Peyer's patch (tissue), 4 donors: ENCODE measurements at regions not wholly inside any gene's neighbourhood (a gene's known extent, or its start where the extent isn't known, plus 50 kb on each side); places are given as distances from the start of the nearest gene placed in this dataset.
A peak's percentile ranks its signal among the peaks of the same experiment; 100 is the strongest.

ENCODE experiments used
- DNase-seq, 3 donors: peaks; one replicate each; pipeline ENCODE4 v3.0.0-alpha.2; 2017 to 2019
- H3K27ac ChIP-seq, 4 donors: fragments of 200-600 bp; sonication (generic); one replicate each; pipeline ENCODE4 v1.5.1; 2016 to 2019
- H3K27me3 ChIP-seq, 2 donors: fragments of 200-600 bp; sonication (generic); one replicate each; pipeline ENCODE4 v1.5.1; 2019
- H3K36me3 ChIP-seq, 3 donors: fragments of 200-600 bp; sonication (generic); one replicate each; pipeline ENCODE4 v1.5.1; 2016 to 2019
- H3K4me1 ChIP-seq, 4 donors: fragments of 200-600 bp; sonication (generic); one replicate each; pipeline ENCODE4 v1.5.1; 2016 to 2019
- H3K4me3 ChIP-seq, 4 donors: fragments of 200-600 bp; sonication (generic); 1 replicate in 3 of 4; 2 replicates in 1 of 4; pipeline ENCODE4 v1.5.1; 2016 to 2019; ENCODE audit warnings: mild to moderate bottlenecking in 1 of 4
- H3K9me3 ChIP-seq, 4 donors: fragments of 200-600 bp; sonication (generic); one replicate each; pipeline ENCODE4 v1.5.1; 2016 to 2019; ENCODE audit warnings: mild to moderate bottlenecking in 1 of 4
- POLR2A ChIP-seq, 2 donors: fragments of 450-650 bp; IDR thresholded peaks; one replicate each; pipeline ENCODE4 v1.5.1; 2017; ENCODE audit warnings: antibody characterized with exemption in 2 of 2, mild to moderate bottlenecking in 2 of 2, moderate library complexity in 2 of 2
- TF ChIP-seq, protein P1 (sequence below), 6 experiments: fragments of 450-650 bp in 4 of 6; fragments of 200-600 bp in 2 of 6; sonication (generic) in 1 of 6; IDR thresholded peaks; one replicate each; pipeline ENCODE4 v1.5.1; 2017 to 2019; ENCODE audit warnings: antibody characterized with exemption in 6 of 6, mild to moderate bottlenecking in 3 of 6, moderate library complexity in 1 of 6

GRCh38 chr2:204451766-204452165 is 93.5 kb upstream of the PARD3B start:
- TF ChIP-seq, protein P1, sequence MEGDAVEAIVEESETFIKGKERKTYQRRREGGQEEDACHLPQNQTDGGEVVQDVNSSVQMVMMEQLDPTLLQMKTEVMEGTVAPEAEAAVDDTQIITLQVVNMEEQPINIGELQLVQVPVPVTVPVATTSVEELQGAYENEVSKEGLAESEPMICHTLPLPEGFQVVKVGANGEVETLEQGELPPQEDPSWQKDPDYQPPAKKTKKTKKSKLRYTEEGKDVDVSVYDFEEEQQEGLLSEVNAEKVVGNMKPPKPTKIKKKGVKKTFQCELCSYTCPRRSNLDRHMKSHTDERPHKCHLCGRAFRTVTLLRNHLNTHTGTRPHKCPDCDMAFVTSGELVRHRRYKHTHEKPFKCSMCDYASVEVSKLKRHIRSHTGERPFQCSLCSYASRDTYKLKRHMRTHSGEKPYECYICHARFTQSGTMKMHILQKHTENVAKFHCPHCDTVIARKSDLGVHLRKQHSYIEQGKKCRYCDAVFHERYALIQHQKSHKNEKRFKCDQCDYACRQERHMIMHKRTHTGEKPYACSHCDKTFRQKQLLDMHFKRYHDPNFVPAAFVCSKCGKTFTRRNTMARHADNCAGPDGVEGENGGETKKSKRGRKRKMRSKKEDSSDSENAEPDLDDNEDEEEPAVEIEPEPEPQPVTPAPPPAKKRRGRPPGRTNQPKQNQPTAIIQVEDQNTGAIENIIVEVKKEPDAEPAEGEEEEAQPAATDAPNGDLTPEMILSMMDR (IDR thresholded peaks at IDR 0.05): no peak
- no peak for TF ChIP-seq POLR2A (IDR thresholded peaks at IDR 0.05)
- Histone ChIP-seq H3K36me3 (no peaks in the 10 kb centered on the region), H3K9me3 (no peaks in the 10 kb centered on the region), H3K27me3 (no peaks in the 10 kb centered on the region), H3K27ac (peak overlapping the region in 1 of 4 donors; percentile 73), H3K4me3 (no peak overlapping the region), H3K4me1 (peaks cover 0 to 11% (median 0%) of the 10 kb centered on the region in 4 donors)
- DNase-seq: no peak

GRCh38 chr2:204452464-204453023 is 92.7 kb upstream of the PARD3B start:
- TF ChIP-seq POLR2A (IDR thresholded peaks at IDR 0.05): no peak
- H3K27ac ChIP-seq: peak overlapping the region in 3 of 4 donors; percentile 17 to 73 (median 28)

GRCh38 chr2:204453730-204454167 is 91.5 kb upstream of the PARD3B start:
- no peak overlapping the region for H3K4me3 ChIP-seq
- H3K36me3 ChIP-seq: no peaks in the 10 kb centered on the region
- peak in 2 of 3 donors; percentile 48 to 57 for DNase-seq
- H3K27ac ChIP-seq: peak overlapping the region in 1 of 4 donors; percentile 73
- no peaks in the 10 kb centered on the region for H3K9me3 ChIP-seq
- H3K4me1 ChIP-seq: peaks cover 0 to 11% (median 0%) of the 10 kb centered on the region in 4 donors
- H3K27me3 ChIP-seq: no peaks in the 10 kb centered on the region
- TF ChIP-seq, protein P1 (IDR thresholded peaks at IDR 0.05): no peak
- no peak for TF ChIP-seq POLR2A (IDR thresholded peaks at IDR 0.05)

More at GRCh38 chr2:204452464-204453023, 92.7 kb upstream of the PARD3B start:
- H3K4me3 ChIP-seq: no peak overlapping the region
- H3K27me3 ChIP-seq: no peaks in the 10 kb centered on the region
- H3K4me1 ChIP-seq: peaks cover 0 to 11% (median 0%) of the 10 kb centered on the region in 4 donors
- DNase-seq: peak in 1 of 3 donors; percentile 64
- no peaks in the 10 kb centered on the region for H3K36me3 ChIP-seq
- H3K9me3 ChIP-seq: no peaks in the 10 kb centered on the region

GRCh38 chr2:204454672-204455380 is 90.4 kb upstream of the PARD3B start:
- H3K36me3 ChIP-seq: no peaks in the 10 kb centered on the region
- no peaks in the 10 kb centered on the region for H3K9me3 ChIP-seq
- H3K4me3 ChIP-seq: no peak overlapping the region
- DNase-seq: no peak
- H3K4me1 ChIP-seq: peaks cover 0 to 11% (median 0%) of the 10 kb centered on the region in 4 donors
- no peaks in the 10 kb centered on the region for H3K27me3 ChIP-seq
- no peak overlapping the region for H3K27ac ChIP-seq
- TF ChIP-seq POLR2A (IDR thresholded peaks at IDR 0.05): no peak
- TF ChIP-seq, protein P1 (IDR thresholded peaks at IDR 0.05): no peak

DNA sequence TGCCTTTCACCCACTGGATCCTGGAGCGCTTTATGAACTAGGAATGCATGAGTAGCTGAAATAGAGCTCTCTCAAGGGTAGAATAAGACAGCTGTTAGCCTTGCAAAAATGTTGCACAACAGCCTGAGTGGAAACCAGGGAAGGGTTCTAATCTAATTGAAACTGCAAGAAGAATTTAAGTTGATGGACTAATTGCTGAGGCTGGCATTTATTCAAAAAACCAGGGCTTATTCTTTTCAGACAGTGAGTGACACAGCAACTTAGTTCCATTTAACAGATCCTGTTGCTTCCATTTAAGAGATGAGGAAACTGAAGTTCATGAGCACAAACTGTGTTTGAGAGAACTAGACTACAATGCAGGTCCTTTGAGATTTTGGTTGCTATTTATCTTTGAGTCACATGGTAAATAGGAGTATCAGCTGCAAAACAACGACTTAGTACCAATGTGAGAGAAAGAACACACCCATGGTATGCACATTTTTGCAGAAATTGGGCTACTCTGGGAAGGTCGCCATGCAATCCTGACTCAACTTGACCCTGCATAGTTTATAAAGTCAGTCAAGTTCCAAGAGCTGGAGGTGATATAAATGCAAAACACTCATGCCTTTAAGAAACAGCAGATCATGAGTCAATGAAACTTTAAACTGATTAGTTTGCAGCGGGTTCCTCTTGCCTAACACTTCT is 76.4 kb upstream of the PARD3B start:
- Histone ChIP-seq H3K4me1 (no peaks in the 10 kb centered on the region), H3K9me3 (no peaks in the 10 kb centered on the region), H3K36me3 (no peaks in the 10 kb centered on the region), H3K4me3 (no peak overlapping the region), H3K27ac (no peak overlapping the region), H3K27me3 (no peaks in the 10 kb centered on the region)
- no peak for DNase-seq
- no peak for TF ChIP-seq POLR2A (IDR thresholded peaks at IDR 0.05)
- TF ChIP-seq, protein P1 (IDR thresholded peaks at IDR 0.05): no peak

- no peaks in the 10 kb centered on the region for H3K27me3 ChIP-seq
- TF ChIP-seq, protein P1 (IDR thresholded peaks at IDR 0.05): no peak
- no peak for TF ChIP-seq POLR2A (IDR thresholded peaks at IDR 0.05)
- H3K27ac ChIP-seq: no peak overlapping the region
- H3K36me3 ChIP-seq: no peaks in the 10 kb centered on the region
- no peaks in the 10 kb centered on the region for H3K4me1 ChIP-seq
- no peak for DNase-seq
- no peak overlapping the region for H3K4me3 ChIP-seq
- H3K9me3 ChIP-seq: no peaks in the 10 kb centered on the region
Measured at GRCh38 chr2:204470178-204470620, 75.1 kb upstream of the PARD3B start.
